SK-N-SH (cell line): ENCODE measurements at regions not wholly inside any gene's neighbourhood (a gene's known extent, or its start where the extent isn't known, plus 50 kb on each side); places are given as distances from the start of the nearest gene placed in this dataset.

Source experiments
- CTCF ChIA-PET: fragments of 300-600, 350-600 bp; formaldehyde crosslinking; extraction: SDS; loops from one replicate; lab custom pipeline; 2021; lab: Yijun Ruan, JAX
- POLR2A ChIA-PET: fragments of 350-600 bp; sonication (Branson Sonifier 250); formaldehyde crosslinking; extraction: SDS; loops from one replicate; lab custom pipeline; 2020; ENCODE audit warnings: antibody characterized with exemption, inconsistent platforms; lab: Yijun Ruan, JAX
- DNase-seq: peaks from one replicate; pipeline ENCODE4 v3.0.0; 2012
- H2AFZ ChIP-seq: fragments of 200-600 bp; sonication (generic); 2 replicates; pipeline ENCODE4 v1.8.1; 2016; ENCODE audit warnings: antibody characterized with exemption, mild to moderate bottlenecking, low read depth
- H3F3A ChIP-seq: fragments of 200-600 bp; sonication (generic); replicated peaks from 2 replicates; pipeline ENCODE3; 2016; ENCODE audit warnings: antibody characterized with exemption, mild to moderate bottlenecking; ENCODE audit not compliant: insufficient read depth
- H3K27ac ChIP-seq, 2 experiments: fragments of 200-500 bp in 1 of 2; fragments of 200-600 bp in 1 of 2; sonication (Bioruptor generic) in 1 of 2; sonication (generic), shearing (Covaris generic) in 1 of 2; 2 replicates each; pipeline versions ENCODE4 v1.5.1 to v1.6.1; 2014 to 2016; ENCODE audit warnings: low read depth in 2 of 2, inconsistent platforms in 1 of 2, low read length in 1 of 2, mild to moderate bottlenecking in 1 of 2, mixed read lengths in 1 of 2
- H3K27me3 ChIP-seq: fragments of 200-600 bp; sonication (generic), shearing (Covaris generic); 2 replicates; pipeline ENCODE4 v1.6.1; 2016; ENCODE audit warnings: mixed run types; ENCODE audit not compliant: insufficient read depth
- H3K36me3 ChIP-seq, 2 experiments: fragments of 200-500 bp in 1 of 2; fragments of 200-600 bp in 1 of 2; sonication (Bioruptor generic) in 1 of 2; sonication (generic) in 1 of 2; replicated peaks in 1 of 2; 2 replicates each; pipeline versions ENCODE3 to v1.5.1; 2014 to 2016; ENCODE audit warnings: low read length in 1 of 2, mild to moderate bottlenecking in 1 of 2; ENCODE audit not compliant: insufficient read depth in 2 of 2, control insufficient read depth in 1 of 2
- H3K4me1 ChIP-seq, 2 experiments: fragments of 200-500 bp in 1 of 2; fragments of 200-600 bp in 1 of 2; sonication (Bioruptor generic) in 1 of 2; sonication (generic), shearing (Covaris generic) in 1 of 2; 2 replicates each; pipeline versions ENCODE4 v1.5.1 to v1.6.1; 2014 to 2016; ENCODE audit warnings: low read depth in 1 of 2, low read length in 1 of 2, mixed run types in 1 of 2; ENCODE audit not compliant: insufficient read depth in 2 of 2, control insufficient read depth in 1 of 2
- H3K4me2 ChIP-seq: fragments of 200-600 bp; sonication (generic), shearing (Covaris generic); 2 replicates; pipeline ENCODE4 v1.6.1; 2017; ENCODE audit warnings: mixed run types
- H3K4me3 ChIP-seq, 2 experiments: fragments of 200-500 bp in 1 of 2; fragments of 200-600 bp in 1 of 2; sonication (Bioruptor generic) in 1 of 2; sonication (generic), shearing (Covaris generic) in 1 of 2; 2 replicates each; pipeline versions ENCODE4 v1.5.1 to v1.8.1; 2014 to 2016; ENCODE audit warnings: low read depth in 2 of 2, inconsistent platforms in 1 of 2, low read length in 1 of 2, mild to moderate bottlenecking in 1 of 2, mixed read lengths in 1 of 2, moderate library complexity in 1 of 2
- H3K79me2 ChIP-seq: fragments of 200-600 bp; sonication (generic); 2 replicates; pipeline ENCODE4 v1.8.1; 2017; ENCODE audit warnings: mild to moderate bottlenecking; ENCODE audit not compliant: insufficient read depth
- H3K9ac ChIP-seq: fragments of 200-600 bp; sonication (generic); 2 replicates; pipeline ENCODE4 v1.6.1; 2017; ENCODE audit warnings: mixed run types
- H3K9me2 ChIP-seq: fragments of 200-600 bp; sonication (generic); 2 replicates; pipeline ENCODE4 v1.6.1; 2017; ENCODE audit warnings: mixed run types
- H3K9me3 ChIP-seq: fragments of 200-600 bp; sonication (generic); 2 replicates; pipeline ENCODE4 v1.6.1; 2017; ENCODE audit warnings: mixed run types, mild to moderate bottlenecking, moderate library complexity
- H4K20me1 ChIP-seq: fragments of 200-600 bp; sonication (generic); 2 replicates; pipeline ENCODE4 v1.6.1; 2017; ENCODE audit warnings: mild to moderate bottlenecking, mixed run types; ENCODE audit not compliant: insufficient read depth
- FOXJ3 ChIP-seq: sonication (generic); formaldehyde crosslinking; IDR thresholded peaks from 2 replicates; pipeline ENCODE4 v1.5.1; 2020; ENCODE audit warnings: mild to moderate bottlenecking, missing genetic modification reagents
- FOXM1 ChIP-seq: IDR thresholded peaks from 2 replicates; pipeline ENCODE4 v1.4.0; 2012; ENCODE audit warnings: low read depth, mild to moderate bottlenecking
- GABPA ChIP-seq: IDR thresholded peaks from 2 replicates; pipeline ENCODE4 v1.4.0; 2012; ENCODE audit warnings: low read depth, mild to moderate bottlenecking
- JUND ChIP-seq: IDR thresholded peaks from 2 replicates; pipeline ENCODE4 v1.4.0; 2012
- MXI1 ChIP-seq: IDR thresholded peaks from 2 replicates; pipeline ENCODE4 v1.6.1; 2012; ENCODE audit warnings: mild to moderate bottlenecking, low read depth, low read length, improper control_type of control experiment
- RXRA ChIP-seq: IDR thresholded peaks from 2 replicates; pipeline ENCODE4 v1.4.0; 2012; ENCODE audit warnings: low read depth, mild to moderate bottlenecking, borderline replicate concordance
- SMC3 ChIP-seq: IDR thresholded peaks from 2 replicates; pipeline ENCODE4 v1.6.1; 2012; ENCODE audit warnings: low read depth, low read length, improper control_type of control experiment
- TCF12 ChIP-seq: IDR thresholded peaks from 2 replicates; pipeline ENCODE4 v1.4.0; 2012
- TEAD4 ChIP-seq: IDR thresholded peaks from 2 replicates; pipeline ENCODE4 v1.4.0; 2012; ENCODE audit warnings: mild to moderate bottlenecking, borderline replicate concordance; ENCODE audit not compliant: insufficient read depth
- WGBS: methylation state at CpG from one replicate; pipeline ENCODE4 v1.1.6; 2017; ENCODE audit warnings: low lambda C conversion rate; 5-methylcytosine and 5-hydroxymethylcytosine counted together
- TF ChIP-seq, protein P1 (sequence below): IDR thresholded peaks from 2 replicates; pipeline ENCODE4; 2012
- TF ChIP-seq, protein P2 (sequence below): IDR thresholded peaks from 2 replicates; pipeline ENCODE4 v1.6.1; 2012; ENCODE audit warnings: mild to moderate bottlenecking, low read depth, low read length, moderate library complexity
- TF ChIP-seq, protein P3 (sequence below): IDR thresholded peaks from 2 replicates; pipeline ENCODE4 v1.4.0; 2012; ENCODE audit warnings: low read depth, borderline replicate concordance
- TF ChIP-seq, protein P4 (sequence below): IDR thresholded peaks from 2 replicates; pipeline ENCODE4 v1.4.0; 2012; ENCODE audit warnings: low read depth
- TF ChIP-seq, protein P5 (sequence below): fragments of 150-350 bp; IDR thresholded peaks from 2 replicates; pipeline ENCODE4 v1.6.1; 2017; ENCODE audit warnings: antibody characterized with exemption, low read length, low read depth, borderline replicate concordance

DNA sequence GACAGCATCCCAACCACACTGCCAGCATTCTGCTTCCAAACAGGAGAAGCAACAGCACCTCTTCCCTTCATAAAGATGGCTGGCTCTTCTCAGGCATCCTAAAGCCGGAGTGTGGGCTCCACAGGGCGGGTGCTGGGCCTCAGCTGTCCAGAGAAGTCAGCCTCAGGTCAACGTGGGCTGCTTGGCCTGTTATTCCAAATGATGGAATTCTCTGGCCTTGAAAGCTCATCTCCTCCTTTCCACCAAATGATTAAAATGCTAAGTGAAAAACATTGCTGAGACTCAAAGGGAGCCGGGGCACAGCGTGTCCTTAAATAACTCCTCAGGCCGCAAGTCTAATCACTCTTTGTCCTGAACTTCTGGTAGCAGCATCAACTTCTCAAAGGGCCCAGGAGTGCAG, 53.1 kb upstream of the CPXM2 start:
- Histone ChIP-seq H3K4me1 (no peaks in the 10 kb centered on the region; a peak in 1 of 4 replicates), H3F3A (no peaks in the 10 kb centered on the region), H3K9me3 (no peaks in the 10 kb centered on the region), H4K20me1 (no peaks in the 10 kb centered on the region), H3K4me2 (no peak overlapping the region), H3K79me2 (no peaks in the 10 kb centered on the region), H3K27me3 (no peaks in the 10 kb centered on the region), H3K9me2 (no peaks in the 10 kb centered on the region), H2AFZ (no peak overlapping the region), H3K36me3 (no peaks in the 10 kb centered on the region), H3K27ac (no peak overlapping the region), H3K9ac (no peak overlapping the region), H3K4me3 (no peak overlapping the region)
- POLR2A ChIA-PET, result no interaction called here
- WGBS, result 37% methylated on average over 6 of the region's 6 CpGs
- CTCF ChIA-PET, result no interaction called here
- no peak for DNase-seq
- TF ChIP-seq, protein P1, sequence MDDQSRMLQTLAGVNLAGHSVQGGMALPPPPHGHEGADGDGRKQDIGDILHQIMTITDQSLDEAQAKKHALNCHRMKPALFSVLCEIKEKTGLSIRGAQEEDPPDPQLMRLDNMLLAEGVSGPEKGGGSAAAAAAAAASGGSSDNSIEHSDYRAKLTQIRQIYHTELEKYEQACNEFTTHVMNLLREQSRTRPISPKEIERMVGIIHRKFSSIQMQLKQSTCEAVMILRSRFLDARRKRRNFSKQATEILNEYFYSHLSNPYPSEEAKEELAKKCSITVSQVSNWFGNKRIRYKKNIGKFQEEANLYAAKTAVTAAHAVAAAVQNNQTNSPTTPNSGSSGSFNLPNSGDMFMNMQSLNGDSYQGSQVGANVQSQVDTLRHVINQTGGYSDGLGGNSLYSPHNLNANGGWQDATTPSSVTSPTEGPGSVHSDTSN, result no peak
- TF ChIP-seq FOXJ3 (CRISPR knock-in tag), result no peak
- TF ChIP-seq, protein P2, sequence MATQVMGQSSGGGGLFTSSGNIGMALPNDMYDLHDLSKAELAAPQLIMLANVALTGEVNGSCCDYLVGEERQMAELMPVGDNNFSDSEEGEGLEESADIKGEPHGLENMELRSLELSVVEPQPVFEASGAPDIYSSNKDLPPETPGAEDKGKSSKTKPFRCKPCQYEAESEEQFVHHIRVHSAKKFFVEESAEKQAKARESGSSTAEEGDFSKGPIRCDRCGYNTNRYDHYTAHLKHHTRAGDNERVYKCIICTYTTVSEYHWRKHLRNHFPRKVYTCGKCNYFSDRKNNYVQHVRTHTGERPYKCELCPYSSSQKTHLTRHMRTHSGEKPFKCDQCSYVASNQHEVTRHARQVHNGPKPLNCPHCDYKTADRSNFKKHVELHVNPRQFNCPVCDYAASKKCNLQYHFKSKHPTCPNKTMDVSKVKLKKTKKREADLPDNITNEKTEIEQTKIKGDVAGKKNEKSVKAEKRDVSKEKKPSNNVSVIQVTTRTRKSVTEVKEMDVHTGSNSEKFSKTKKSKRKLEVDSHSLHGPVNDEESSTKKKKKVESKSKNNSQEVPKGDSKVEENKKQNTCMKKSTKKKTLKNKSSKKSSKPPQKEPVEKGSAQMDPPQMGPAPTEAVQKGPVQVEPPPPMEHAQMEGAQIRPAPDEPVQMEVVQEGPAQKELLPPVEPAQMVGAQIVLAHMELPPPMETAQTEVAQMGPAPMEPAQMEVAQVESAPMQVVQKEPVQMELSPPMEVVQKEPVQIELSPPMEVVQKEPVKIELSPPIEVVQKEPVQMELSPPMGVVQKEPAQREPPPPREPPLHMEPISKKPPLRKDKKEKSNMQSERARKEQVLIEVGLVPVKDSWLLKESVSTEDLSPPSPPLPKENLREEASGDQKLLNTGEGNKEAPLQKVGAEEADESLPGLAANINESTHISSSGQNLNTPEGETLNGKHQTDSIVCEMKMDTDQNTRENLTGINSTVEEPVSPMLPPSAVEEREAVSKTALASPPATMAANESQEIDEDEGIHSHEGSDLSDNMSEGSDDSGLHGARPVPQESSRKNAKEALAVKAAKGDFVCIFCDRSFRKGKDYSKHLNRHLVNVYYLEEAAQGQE, result no peak
- TF ChIP-seq FOXM1, result no peak
- TF ChIP-seq, protein P3, sequence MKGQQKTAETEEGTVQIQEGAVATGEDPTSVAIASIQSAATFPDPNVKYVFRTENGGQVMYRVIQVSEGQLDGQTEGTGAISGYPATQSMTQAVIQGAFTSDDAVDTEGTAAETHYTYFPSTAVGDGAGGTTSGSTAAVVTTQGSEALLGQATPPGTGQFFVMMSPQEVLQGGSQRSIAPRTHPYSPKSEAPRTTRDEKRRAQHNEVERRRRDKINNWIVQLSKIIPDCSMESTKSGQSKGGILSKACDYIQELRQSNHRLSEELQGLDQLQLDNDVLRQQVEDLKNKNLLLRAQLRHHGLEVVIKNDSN, result no peak

DNA sequence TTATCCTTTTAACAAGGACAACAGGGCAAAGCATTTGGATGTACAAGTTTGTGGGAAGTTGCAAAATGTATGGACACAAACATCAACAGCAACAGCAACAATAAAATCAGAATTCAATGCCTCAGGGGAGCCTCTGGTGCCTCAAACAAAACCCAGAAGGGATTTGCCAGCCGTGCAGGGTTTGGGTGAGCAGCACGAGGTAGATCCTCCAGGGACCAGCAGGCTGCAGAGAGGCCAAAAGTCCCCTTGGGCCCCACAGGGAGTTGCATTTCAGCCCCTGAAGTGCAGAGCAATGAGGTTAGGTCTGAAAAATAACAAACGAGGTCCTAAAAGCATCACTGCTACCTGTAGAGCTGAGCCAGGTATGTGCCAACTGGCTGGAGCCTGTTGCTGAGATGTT, 51.7 kb upstream of the CPXM2 start:
- Histone ChIP-seq H3K79me2 (no peaks in the 10 kb centered on the region), H2AFZ (no peak overlapping the region), H3K4me3 (no peak overlapping the region), H4K20me1 (no peaks in the 10 kb centered on the region), H3F3A (no peaks in the 10 kb centered on the region), H3K9me2 (no peaks in the 10 kb centered on the region), H3K36me3 (no peaks in the 10 kb centered on the region), H3K9ac (no peak overlapping the region), H3K27ac (no peak overlapping the region), H3K4me1 (no peaks in the 10 kb centered on the region; a peak in 1 of 4 replicates), H3K4me2 (no peak overlapping the region), H3K9me3 (no peaks in the 10 kb centered on the region), H3K27me3 (no peaks in the 10 kb centered on the region)
- POLR2A ChIA-PET, result no interaction called here
- TF ChIP-seq SMC3 (no peak), MXI1 (no peak), TEAD4 (no peak), TCF12 (no peak), GABPA (no peak), JUND (no peak), RXRA (no peak)
- TF ChIP-seq, protein P4, sequence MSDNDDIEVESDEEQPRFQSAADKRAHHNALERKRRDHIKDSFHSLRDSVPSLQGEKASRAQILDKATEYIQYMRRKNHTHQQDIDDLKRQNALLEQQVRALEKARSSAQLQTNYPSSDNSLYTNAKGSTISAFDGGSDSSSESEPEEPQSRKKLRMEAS, result no peak
- TF ChIP-seq, protein P5, sequence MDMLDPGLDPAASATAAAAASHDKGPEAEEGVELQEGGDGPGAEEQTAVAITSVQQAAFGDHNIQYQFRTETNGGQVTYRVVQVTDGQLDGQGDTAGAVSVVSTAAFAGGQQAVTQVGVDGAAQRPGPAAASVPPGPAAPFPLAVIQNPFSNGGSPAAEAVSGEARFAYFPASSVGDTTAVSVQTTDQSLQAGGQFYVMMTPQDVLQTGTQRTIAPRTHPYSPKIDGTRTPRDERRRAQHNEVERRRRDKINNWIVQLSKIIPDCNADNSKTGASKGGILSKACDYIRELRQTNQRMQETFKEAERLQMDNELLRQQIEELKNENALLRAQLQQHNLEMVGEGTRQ, result no peak
- DNase-seq, result no peak
- 14% methylated on average over 3 of the region's 3 CpGs for WGBS
- CTCF ChIA-PET, result no interaction called here
